ENCODE measurements at regions not wholly inside any gene's neighbourhood (a gene's known extent, or its start where the extent isn't known, plus 50 kb on each side); places are given as distances from the start of the nearest gene placed in this dataset.

DNA sequence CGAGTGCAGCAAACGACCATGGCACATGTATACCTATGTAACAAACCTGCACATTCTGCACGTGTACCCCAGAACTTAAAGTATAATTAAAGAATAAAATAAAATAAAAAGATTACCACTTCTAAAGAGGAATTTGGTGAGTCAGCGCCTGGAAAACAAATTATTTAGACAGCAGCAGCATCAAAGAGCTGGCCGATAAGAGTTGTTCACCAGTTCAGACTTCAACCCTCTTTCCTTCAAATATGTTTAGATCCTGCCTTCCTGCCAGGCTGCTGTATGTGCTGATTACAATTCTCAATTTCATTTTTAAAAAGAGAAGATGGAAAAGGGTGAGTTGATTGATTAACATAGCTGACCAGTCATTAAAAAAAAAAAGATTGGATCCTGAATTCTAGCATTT is 672.0 kb upstream of the NRP1 start:
- H3K18ac ChIP-seq (ENCODE audit: insufficient read length, low read depth, low read length): no peak overlapping the region
- no peak overlapping the region for H3K14ac ChIP-seq (ENCODE audit: insufficient read depth, low read length)
- H3K27me3 Mint-ChIP-seq (ENCODE audit: low read depth): peaks cover 6% of the 10 kb centered on the region; the same call in 1 of the 2 replicates
- H3K9ac ChIP-seq (ENCODE audit: extremely low read depth, insufficient read length, low read length): no peak overlapping the region
- WGBS (ENCODE audit: extremely low coverage, insufficient read length, low lambda C conversion rate): no CpG with 5 or more reads among the region's 5 CpGs
- no peak overlapping the region for H3T11ph ChIP-seq (ENCODE audit: low read length)
- H2BK120ac ChIP-seq (ENCODE audit: low read depth, low read length, poor library complexity, severe bottlenecking): no peak overlapping the region
- no peak overlapping the region for H3K4me2 ChIP-seq (ENCODE audit: insufficient read depth, insufficient read length, low read length)
- H3K4me1 Mint-ChIP-seq: peaks cover 10 to 16% of the 10 kb centered on the region in 2 experiments
- H2BK15ac ChIP-seq (ENCODE audit: low read depth, low read length): no peak overlapping the region
- H3K4ac ChIP-seq (ENCODE audit: low read depth, low read length): no peak overlapping the region
- no peak overlapping the region for H3K56ac ChIP-seq (ENCODE audit: insufficient read length, low read depth, low read length)
- no peak overlapping the region for H3K23ac ChIP-seq (ENCODE audit: insufficient read length, low read depth, low read length)
- H3K4me3 Mint-ChIP-seq: no peak overlapping the region
- no peaks in the 10 kb centered on the region for H3K4me1 ChIP-seq (ENCODE audit: insufficient read depth, low read length)
- H4K91ac ChIP-seq (ENCODE audit: insufficient read length, low read depth, low read length): no peak overlapping the region
- H2BK20ac ChIP-seq (ENCODE audit: low read depth, low read length, poor library complexity, severe bottlenecking): no peak overlapping the region
- H3K9me3 ChIP-seq (ENCODE audit: control insufficient read depth, low read depth, low read length): no peaks in the 10 kb centered on the region
- H2BK5ac ChIP-seq (ENCODE audit: insufficient read length, low read length): no peak overlapping the region
- DNase-seq: no peak
- no peaks in the 10 kb centered on the region for H3K23me2 ChIP-seq (ENCODE audit: insufficient read length, low read depth, low read length, poor library complexity, severe bottlenecking)
- peaks cover 0 to 2% (median 0%) of the 10 kb centered on the region in 3 experiments; a peak in 3 of 7 replicates for H3K36me3 Mint-ChIP-seq (ENCODE audit: insufficient read depth in 1 of 3, low read depth in 3 of 3)
- no peaks in the 10 kb centered on the region for H3K27me3 ChIP-seq (ENCODE audit: insufficient read depth, low read length)
- H2AK5ac ChIP-seq (ENCODE audit: insufficient read length, low read length): no peak overlapping the region
- no peak overlapping the region for H3K27ac ChIP-seq (ENCODE audit: insufficient read length, low read depth, low read length)
- H4K20me1 ChIP-seq (ENCODE audit: control insufficient read depth, insufficient read depth, insufficient read length): no peaks in the 10 kb centered on the region
- H4K8ac ChIP-seq (replicated peaks; ENCODE audit: insufficient read length, low read depth, low read length): no peak overlapping the region
- no peaks in the 10 kb centered on the region for H3K79me2 ChIP-seq (ENCODE audit: insufficient read depth, low read length)
- H2AFZ ChIP-seq (ENCODE audit: low read length): no peak overlapping the region
- H3K79me1 ChIP-seq (ENCODE audit: insufficient read depth, low read depth, low read length, poor library complexity, severe bottlenecking): no peaks in the 10 kb centered on the region
- H3K27ac Mint-ChIP-seq: no peak overlapping the region
- TF ChIP-seq, protein P1, sequence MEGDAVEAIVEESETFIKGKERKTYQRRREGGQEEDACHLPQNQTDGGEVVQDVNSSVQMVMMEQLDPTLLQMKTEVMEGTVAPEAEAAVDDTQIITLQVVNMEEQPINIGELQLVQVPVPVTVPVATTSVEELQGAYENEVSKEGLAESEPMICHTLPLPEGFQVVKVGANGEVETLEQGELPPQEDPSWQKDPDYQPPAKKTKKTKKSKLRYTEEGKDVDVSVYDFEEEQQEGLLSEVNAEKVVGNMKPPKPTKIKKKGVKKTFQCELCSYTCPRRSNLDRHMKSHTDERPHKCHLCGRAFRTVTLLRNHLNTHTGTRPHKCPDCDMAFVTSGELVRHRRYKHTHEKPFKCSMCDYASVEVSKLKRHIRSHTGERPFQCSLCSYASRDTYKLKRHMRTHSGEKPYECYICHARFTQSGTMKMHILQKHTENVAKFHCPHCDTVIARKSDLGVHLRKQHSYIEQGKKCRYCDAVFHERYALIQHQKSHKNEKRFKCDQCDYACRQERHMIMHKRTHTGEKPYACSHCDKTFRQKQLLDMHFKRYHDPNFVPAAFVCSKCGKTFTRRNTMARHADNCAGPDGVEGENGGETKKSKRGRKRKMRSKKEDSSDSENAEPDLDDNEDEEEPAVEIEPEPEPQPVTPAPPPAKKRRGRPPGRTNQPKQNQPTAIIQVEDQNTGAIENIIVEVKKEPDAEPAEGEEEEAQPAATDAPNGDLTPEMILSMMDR (conservative IDR thresholded peaks at IDR 0.05): no peak
- H4K5ac ChIP-seq (ENCODE audit: insufficient read length, low read depth, low read length): no peak overlapping the region
- H3K9me3 Mint-ChIP-seq: peaks cover 4 to 11% of the 10 kb centered on the region in 2 experiments; a peak in 3 of 5 replicates
- H2BK12ac ChIP-seq (ENCODE audit: insufficient read length, low read depth, low read length): no peak overlapping the region

Measured in H9 (cell line).